HCT116 (cell line): ENCODE measurements at regions not wholly inside any gene's neighbourhood (a gene's known extent, or its start where the extent isn't known, plus 50 kb on each side); places are given as distances from the start of the nearest gene placed in this dataset.

Experiments
- ATAC-seq: fragments of 200-7000 bp; cut with Tn5 transposase; 2 replicates; pipeline ENCODE4 v1.9.1; 2020; ENCODE audit warnings: mild to moderate bottlenecking, moderate library complexity
- BruUV-seq: library from RNA; stranded (reverse); fragments of 400-500 nt; replicated peaks from 2 replicates; lab custom pipeline; 2021; lab: Mats Ljungman, UMichigan
- CTCF ChIA-PET: fragments of 300-600 bp; sonication (Branson Sonifier 250); formaldehyde crosslinking; loops from one replicate; lab custom pipeline; 2021; ENCODE audit warnings: antibody characterized with exemption; lab: Charles Lee
- POLR2A ChIA-PET: fragments of 300-600, 350-600 bp; sonication (Branson Sonifier 250); formaldehyde crosslinking; loops from one replicate; lab custom pipeline; 2021; ENCODE audit warnings: antibody characterized with exemption; lab: Charles Lee
- RAD21 ChIA-PET, 2 experiments: fragments of 300-600 bp; sonication (Branson Sonifier 250); formaldehyde crosslinking; loops; one replicate each; lab custom pipeline; 2023; ENCODE audit warnings: low total read pairs in 2 of 2; ENCODE audit not compliant: uncharacterized antibody in 2 of 2, unreplicated experiment in 2 of 2, low non-redundant PET in 1 of 2; lab: Charles Lee
- DNase-seq: peaks from one replicate; pipeline ENCODE4 v3.0.0-alpha.2; 2010; ENCODE audit warnings: low read depth, low spot score
- H2AFZ ChIP-seq: fragments of 200-600 bp; shearing (Covaris generic), sonication (generic); 2 replicates; pipeline ENCODE4 v1.6.1; 2017; ENCODE audit warnings: low read depth, mixed run types, mixed read lengths, antibody characterized with exemption, low read length; ENCODE audit not compliant: poor library complexity, severe bottlenecking
- H3K27ac ChIP-seq: 2 replicates; pipeline ENCODE4 v1.5.1; 2012; ENCODE audit warnings: low read depth, low read length
- H3K27me3 ChIP-seq: fragments of 200-600 bp; sonication (generic); 2 replicates; pipeline ENCODE4 v1.6.1; 2016; ENCODE audit warnings: mixed run types, low read length, mixed read lengths; ENCODE audit not compliant: insufficient read depth
- H3K36me3 ChIP-seq, 2 experiments: fragments of 200-500 bp in 1 of 2; fragments of 200-600 bp in 1 of 2; sonication (Bioruptor generic) in 1 of 2; sonication (generic) in 1 of 2; 2 replicates each; pipeline versions ENCODE4 v1.5.1 to v1.6.1; 2014 to 2016; ENCODE audit warnings: low read length in 2 of 2, inconsistent platforms in 1 of 2, mixed read lengths in 1 of 2, mixed run types in 1 of 2; ENCODE audit not compliant: insufficient read depth in 2 of 2, control insufficient read depth in 1 of 2
- H3K4me1 ChIP-seq, 2 experiments: fragments of 200-600 bp in 1 of 2; sonication (generic) in 1 of 2; 2 replicates each; pipeline versions ENCODE4 v1.5.1 to v1.6.1; 2012 to 2017; ENCODE audit warnings: low read length in 2 of 2, inconsistent platforms in 1 of 2, mild to moderate bottlenecking in 1 of 2, mixed read lengths in 1 of 2, mixed run types in 1 of 2, moderate library complexity in 1 of 2; ENCODE audit not compliant: insufficient read depth in 2 of 2, control insufficient read depth in 1 of 2
- H3K4me2 ChIP-seq: fragments of 200-600 bp; sonication (generic); 2 replicates; pipeline ENCODE4 v1.6.1; 2017; ENCODE audit warnings: mixed run types, low read length, mixed read lengths
- H3K4me3 ChIP-seq, 2 experiments: fragments of 200-600 bp in 1 of 2; sonication (generic) in 1 of 2; replicated peaks in 1 of 2; 2 replicates each; pipeline ENCODE4 v1.5.1; 2011 to 2016; ENCODE audit warnings: low read length in 2 of 2, control low read depth in 1 of 2, low read depth in 1 of 2, mild to moderate bottlenecking in 1 of 2, mixed read lengths in 1 of 2, mixed run types in 1 of 2
- H3K79me2 ChIP-seq: fragments of 200-600 bp; sonication (generic); 2 replicates; pipeline ENCODE4 v1.6.1; 2017; ENCODE audit warnings: mild to moderate bottlenecking, mixed run types, low read length, moderate library complexity, mixed read lengths; ENCODE audit not compliant: insufficient read depth
- H3K9ac ChIP-seq: fragments of 200-600 bp; sonication (generic); 2 replicates; pipeline ENCODE4 v1.6.1; 2016; ENCODE audit warnings: low read length, mixed read lengths
- H3K9me2 ChIP-seq: fragments of 200-600 bp; sonication (generic), shearing (Covaris generic); 2 replicates; pipeline ENCODE4 v1.6.1; 2017; ENCODE audit warnings: mixed run types, mild to moderate bottlenecking, moderate library complexity; ENCODE audit not compliant: insufficient read depth
- H3K9me3 ChIP-seq, 2 experiments: fragments of 200-500 bp in 1 of 2; fragments of 200-600 bp in 1 of 2; sonication (Bioruptor generic) in 1 of 2; sonication (generic) in 1 of 2; 2 replicates each; pipeline ENCODE4 v1.6.1; 2014 to 2017; ENCODE audit warnings: low read length in 2 of 2, mixed read lengths in 2 of 2, inconsistent platforms in 1 of 2, low read depth in 1 of 2, mild to moderate bottlenecking in 1 of 2, mixed run types in 1 of 2, moderate library complexity in 1 of 2; ENCODE audit not compliant: control insufficient read depth in 1 of 2, insufficient read depth in 1 of 2
- H4K20me1 ChIP-seq: fragments of 200-600 bp; sonication (generic), shearing (Covaris generic); 2 replicates; pipeline ENCODE4 v1.6.1; 2017; ENCODE audit warnings: mixed run types, mild to moderate bottlenecking, moderate library complexity; ENCODE audit not compliant: insufficient read depth
- CTCF ChIP-seq, 3 experiments: fragments of 200-600 bp in 1 of 3; sonication (generic) in 1 of 3; IDR thresholded peaks in 2 of 3; conservative IDR thresholded peaks in 1 of 3; 2 replicates each; pipeline ENCODE4 v1.5.1; 2012 to 2017; ENCODE audit warnings: low read depth in 2 of 3, low read length in 2 of 3, antibody characterized with exemption in 1 of 3, borderline replicate concordance in 1 of 3, control low read depth in 1 of 3, mild to moderate bottlenecking in 1 of 3, mixed read lengths in 1 of 3, mixed run types in 1 of 3, moderate library complexity in 1 of 3; ENCODE audit not compliant: insufficient read depth in 1 of 3
- EZH2 ChIP-seq: fragments of 200-600 bp; sonication (generic); IDR thresholded peaks from 2 replicates; pipeline ENCODE4 v1.6.1; 2017; ENCODE audit warnings: antibody characterized with exemption, mixed run types
- EZH2phosphoT487 ChIP-seq: fragments of 200-600 bp; IDR thresholded peaks from 2 replicates; pipeline ENCODE4 v1.6.1; 2018; ENCODE audit warnings: antibody characterized with exemption, borderline replicate concordance
- JUND ChIP-seq: IDR thresholded peaks from 2 replicates; pipeline ENCODE4 v1.6.1; 2012
- RAD21 ChIP-seq: IDR thresholded peaks from 2 replicates; pipeline ENCODE4 v1.6.1; 2012; ENCODE audit warnings: low read depth, mild to moderate bottlenecking
- REST ChIP-seq: IDR thresholded peaks from 2 replicates; pipeline ENCODE4 v1.6.1; 2012; ENCODE audit warnings: low read depth
- SP1 ChIP-seq: IDR thresholded peaks from 2 replicates; pipeline ENCODE4 v1.6.1; 2012; ENCODE audit warnings: low read depth
- SRF ChIP-seq: IDR thresholded peaks from 2 replicates; pipeline ENCODE4 v1.6.1; 2012; ENCODE audit warnings: low read depth
- TCF7L2 ChIP-seq: IDR thresholded peaks from 2 replicates; pipeline ENCODE4 v1.7.0; 2011; ENCODE audit warnings: borderline replicate concordance, inconsistent platforms; ENCODE audit not compliant: insufficient read depth, insufficient read length; ENCODE audit errors: extremely low read depth
- ZFX ChIP-seq: fragments of 450-650 bp; IDR thresholded peaks from 2 replicates; pipeline ENCODE4 v1.6.1; 2017
- intact Hi-C: fragments of 100-400 bp; cut with micrococcal nuclease; formaldehyde crosslinking; loops from 2 replicates; pipeline ENCODE4 v1.10.0; 2022

GRCh38 chr3:177307391-177307790 lies 110.1 kb upstream of the TBL1XR1 start:
- POLR2A ChIA-PET, result no interaction called here
- no peak overlapping the region for H3K4me2 ChIP-seq
- RAD21 ChIA-PET, result no interaction called here
- no peak overlapping the region for H2AFZ ChIP-seq
- no peaks in the 10 kb centered on the region for H3K9me2 ChIP-seq
- no peaks in the 10 kb centered on the region for H3K36me3 ChIP-seq
- no peaks in the 10 kb centered on the region for H3K79me2 ChIP-seq
- no peak overlapping the region for H3K9ac ChIP-seq
- H3K9me3 ChIP-seq, result 0 out of 4 replicates have a peak, but pooled peaks cover 0 to 6% of the 10 kb centered on the region in 2 experiments
- no peak overlapping the region for H3K27ac ChIP-seq
- no peaks in the 10 kb centered on the region for H3K27me3 ChIP-seq
- no peaks in the 10 kb centered on the region for H4K20me1 ChIP-seq
- intact Hi-C loops, result no loop called here
- H3K4me3 ChIP-seq, result no peak overlapping the region
- CTCF ChIA-PET, result no interaction called here
- no peaks in the 10 kb centered on the region for H3K4me1 ChIP-seq
- BruUV-seq, result no TSS peak
- no peak for TF ChIP-seq REST
- peak; percentile 19; the same call in 1 of the 2 replicates for TF ChIP-seq RAD21
- DNase-seq (no peak), ATAC-seq (no peak)

GRCh38 chr3:177307826-177308225 lies 110.5 kb upstream of the TBL1XR1 start:
- no peak overlapping the region for H3K4me3 ChIP-seq
- no TSS peak for BruUV-seq
- RAD21 ChIA-PET, result no interaction called here
- H3K79me2 ChIP-seq, result no peaks in the 10 kb centered on the region
- TF ChIP-seq JUND (no peak), CTCF (IDR thresholded peaks at IDR 0.05 in 2 of 3, conservative IDR thresholded peaks at IDR 0.05 in 1 of 3; ENCODE audit: borderline replicate concordance in 1 of 3, insufficient read depth in 1 of 3, low read depth in 2 of 3, low read length in 2 of 3) (no peak), ZFX (no peak), EZH2 (no peak), EZH2phosphoT487 (no peak), SP1 (no peak), TCF7L2 (no peak), SRF (no peak)
- intact Hi-C loops, result no loop called here
- no peaks in the 10 kb centered on the region for H3K4me1 ChIP-seq
- no peak overlapping the region for H2AFZ ChIP-seq
- H3K9me3 ChIP-seq, result 0 out of 4 replicates have a peak, but pooled peaks cover 0 to 6% of the 10 kb centered on the region in 2 experiments
- POLR2A ChIA-PET, result no interaction called here
- H3K9ac ChIP-seq, result no peak overlapping the region
- no peaks in the 10 kb centered on the region for H4K20me1 ChIP-seq
- ATAC-seq (no peak), DNase-seq (no peak)
- no peak overlapping the region for H3K27ac ChIP-seq
- H3K27me3 ChIP-seq, result no peaks in the 10 kb centered on the region
- no peaks in the 10 kb centered on the region for H3K36me3 ChIP-seq
- CTCF ChIA-PET, result no interaction called here
- H3K9me2 ChIP-seq, result no peaks in the 10 kb centered on the region
- H3K4me2 ChIP-seq, result no peak overlapping the region
